NCI-H526 (cell line): ENCODE measurements at regions not wholly inside any gene's neighbourhood (a gene's known extent, or its start where the extent isn't known, plus 50 kb on each side); places are given as distances from the start of the nearest gene placed in this dataset.
A peak's percentile ranks its signal among the peaks of the same experiment; 100 is the strongest.

Experiments used
- DNase-seq, 2 experiments: peaks; one replicate each; lab custom pipeline; 2025; lab: John Stamatoyannopoulos, UW

DNA sequence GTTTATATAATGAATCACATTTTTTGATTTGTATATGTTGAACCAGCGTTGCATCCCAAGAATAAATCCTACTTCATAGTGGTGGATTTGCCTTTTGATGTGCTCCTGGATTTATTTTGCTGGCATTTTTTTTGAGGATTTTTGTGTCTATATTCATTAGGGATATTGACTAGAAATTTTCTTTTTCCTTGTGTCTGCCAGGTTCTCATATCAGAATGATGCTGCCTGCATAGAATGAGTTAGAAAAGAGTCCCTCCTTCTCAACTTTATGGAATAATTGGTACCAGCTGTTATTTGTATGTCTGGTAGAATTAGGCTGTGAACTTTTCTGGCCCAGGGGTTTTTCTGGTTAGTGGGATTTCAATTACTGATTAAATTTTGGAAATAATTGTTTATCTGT is 457.4 kb upstream of the DSEL start:
- DNase-seq = no peak

GRCh38 chr18:67969458-67969857 is 452.9 kb upstream of the DSEL start:
- DNase-seq = no peak

DNA sequence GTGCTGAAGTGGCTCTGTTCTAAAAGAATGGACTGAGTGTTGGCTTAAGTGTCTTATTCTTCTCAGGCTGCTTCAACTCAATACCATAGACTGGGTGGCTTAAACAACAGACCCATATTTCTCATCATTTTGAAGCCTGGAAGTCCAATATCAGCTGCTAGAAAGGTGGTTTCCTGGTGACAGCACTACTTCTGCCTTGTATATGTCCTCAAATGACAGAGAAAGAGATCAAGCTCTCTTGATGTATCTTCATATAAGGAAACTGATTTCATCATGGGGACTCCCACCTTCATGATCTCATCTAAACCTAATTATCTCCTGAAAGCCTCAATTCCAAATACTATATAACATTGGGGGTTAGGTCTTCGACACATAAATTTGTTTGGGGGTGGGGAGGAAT is 449.7 kb upstream of the DSEL start:
- no peak for DNase-seq

DNA sequence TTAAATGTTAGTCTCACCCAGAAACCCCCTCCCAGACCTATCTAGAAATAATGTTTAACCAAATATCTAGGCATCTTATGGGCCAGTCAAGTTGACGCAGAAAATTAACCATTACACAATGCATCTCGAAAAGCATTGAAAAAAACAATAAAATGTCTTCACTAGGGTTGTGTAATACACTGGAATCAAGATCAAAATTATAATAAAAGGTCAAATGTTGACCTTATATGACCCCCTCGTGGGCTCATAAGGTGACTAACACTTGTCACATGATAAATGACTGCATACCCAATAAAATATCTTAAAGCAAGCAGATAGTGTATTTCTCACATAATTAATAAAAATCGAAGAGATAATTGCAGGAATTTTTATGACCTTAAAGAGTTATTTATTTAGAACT is 447.9 kb upstream of the DSEL start:
- DNase-seq = no peak

DNA sequence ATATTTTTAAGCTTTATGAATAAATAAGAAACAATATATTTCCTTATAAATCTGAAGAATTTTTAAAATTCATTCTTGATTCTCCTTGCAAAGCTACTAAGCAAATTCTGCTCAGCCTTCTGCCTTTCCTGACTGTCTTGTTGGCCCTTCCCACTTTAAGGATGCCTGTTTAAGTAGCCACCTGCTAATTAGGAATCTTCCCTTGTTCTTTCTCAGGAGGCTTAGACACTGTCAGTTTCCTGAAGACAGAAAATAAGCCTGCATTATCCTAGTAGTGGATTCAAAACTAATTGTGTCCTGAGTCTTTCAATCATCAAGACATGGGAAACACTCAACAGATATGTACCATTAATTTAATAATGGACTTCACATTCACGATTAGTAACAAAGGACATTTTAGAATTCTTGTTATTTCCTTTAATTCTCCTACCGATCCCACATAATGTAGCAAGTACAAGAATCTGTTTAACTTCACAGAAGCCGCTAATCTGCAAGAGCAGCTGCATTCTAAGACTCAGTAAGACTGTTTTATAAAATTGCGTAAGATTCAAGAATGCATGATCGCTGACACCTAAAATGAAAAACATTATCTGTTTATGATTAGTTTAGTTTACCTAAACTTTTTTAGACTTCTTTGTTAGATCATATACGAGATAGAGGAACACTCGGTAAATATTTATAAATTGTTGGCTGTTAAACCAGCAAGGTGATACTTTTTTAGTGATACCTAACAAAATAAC is 445.4 kb upstream of the DSEL start:
- no peak for DNase-seq

- DNase-seq = no peak
These were observed 441.2 kb upstream of the DSEL start for GRCh38 chr18:67957684-67958083.

DNA sequence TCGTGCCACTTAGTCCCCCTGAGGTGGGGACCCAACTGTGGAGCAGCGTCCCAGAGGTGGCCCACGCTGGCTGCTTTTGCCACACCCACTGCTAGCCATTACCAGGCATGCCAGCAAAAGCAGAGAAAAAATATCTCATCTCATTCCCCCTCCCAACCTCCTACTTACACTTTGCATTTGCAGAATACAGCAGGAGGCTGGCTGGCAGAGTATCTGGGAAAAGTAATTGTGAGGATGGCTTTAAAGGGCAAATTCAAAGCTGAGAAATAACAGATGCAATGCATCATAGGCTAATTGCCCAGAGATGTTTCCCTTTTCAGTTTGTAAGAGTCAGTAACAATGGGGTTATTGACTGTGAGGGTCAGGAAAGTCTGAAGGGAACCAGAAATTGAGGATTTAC is 438.1 kb upstream of the DSEL start:
- no peak for DNase-seq

- DNase-seq = no peak
These were observed 434.6 kb upstream of the DSEL start for GRCh38 chr18:67951137-67951536.

DNA sequence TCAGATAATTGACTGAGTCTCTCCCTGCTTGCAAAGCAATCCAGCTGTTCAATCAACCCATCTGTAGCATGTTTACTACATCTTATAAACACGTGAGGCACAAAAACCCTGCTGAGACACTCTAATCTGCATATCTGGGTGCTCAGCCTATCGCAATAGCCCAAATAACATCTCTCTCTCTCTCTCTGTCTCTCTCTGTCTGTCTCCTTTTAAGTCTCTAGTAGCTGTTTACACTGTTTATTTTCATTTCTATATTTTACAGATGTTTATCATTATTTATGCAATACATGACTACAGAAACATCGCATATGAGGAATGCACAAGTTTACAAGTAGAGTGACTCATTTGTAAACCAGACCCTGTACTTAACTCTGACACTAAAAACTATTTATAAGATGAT is 422.1 kb upstream of the DSEL start:
- DNase-seq = no peak

- no peak for DNase-seq
These were observed 419.1 kb upstream of the DSEL start for GRCh38 chr18:67935638-67936037.

DNA sequence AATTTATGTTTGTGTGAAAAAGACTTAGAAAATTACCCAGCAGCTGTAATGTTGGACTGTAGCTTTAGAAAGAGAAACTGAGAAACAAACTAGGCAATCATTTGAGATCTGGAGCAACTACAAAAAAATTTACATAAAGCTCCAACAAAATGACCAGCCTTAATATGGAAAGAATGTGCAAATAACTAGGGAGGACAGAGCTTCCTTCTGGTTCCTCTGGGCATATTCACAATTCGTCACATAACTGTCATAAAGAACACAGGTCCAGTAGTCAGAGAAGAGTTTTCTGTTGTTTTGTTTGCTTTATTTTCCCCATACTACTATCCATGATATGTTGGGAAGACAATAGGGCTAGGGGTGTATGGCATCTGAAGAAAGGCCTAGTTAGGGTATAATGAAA is 416.8 kb upstream of the DSEL start:
- peak in 1 of 2 experiments; percentile 20 for DNase-seq

GRCh38 chr18:67932271-67932670 is 415.8 kb upstream of the DSEL start:
- no peak for DNase-seq

- peak; percentile 29 to 41 for DNase-seq
These were observed 410.7 kb upstream of the DSEL start for GRCh38 chr18:67926929-67927864.

- no peak for DNase-seq
These were observed 408.1 kb upstream of the DSEL start for GRCh38 chr18:67924656-67925055.

- DNase-seq = no peak
These were observed 402.8 kb upstream of the DSEL start for GRCh38 chr18:67919316-67919715.

GRCh38 chr18:67916097-67916496 is 399.6 kb upstream of the DSEL start:
- DNase-seq = no peak

DNA sequence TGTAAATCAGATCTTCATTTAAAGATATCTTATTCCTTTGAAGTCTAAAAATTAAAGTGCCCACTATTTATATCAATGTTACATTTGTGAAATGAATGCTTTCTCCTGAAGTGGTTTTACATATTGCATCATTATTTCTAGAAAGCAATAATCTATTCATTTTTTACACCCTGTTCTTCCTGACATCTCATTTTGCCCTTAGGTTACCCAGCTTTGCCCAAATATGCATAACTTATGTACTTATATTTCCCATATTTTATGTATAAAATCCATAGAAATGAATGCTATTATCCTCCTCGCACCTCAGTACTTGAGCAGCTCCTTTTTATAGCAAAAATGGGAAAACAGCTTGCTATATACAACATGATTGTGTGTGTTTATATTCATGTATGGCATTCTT is 396.5 kb upstream of the DSEL start:
- no peak for DNase-seq

GRCh38 chr18:67901573-67901972 is 385.1 kb upstream of the DSEL start:
- DNase-seq = no peak

DNA sequence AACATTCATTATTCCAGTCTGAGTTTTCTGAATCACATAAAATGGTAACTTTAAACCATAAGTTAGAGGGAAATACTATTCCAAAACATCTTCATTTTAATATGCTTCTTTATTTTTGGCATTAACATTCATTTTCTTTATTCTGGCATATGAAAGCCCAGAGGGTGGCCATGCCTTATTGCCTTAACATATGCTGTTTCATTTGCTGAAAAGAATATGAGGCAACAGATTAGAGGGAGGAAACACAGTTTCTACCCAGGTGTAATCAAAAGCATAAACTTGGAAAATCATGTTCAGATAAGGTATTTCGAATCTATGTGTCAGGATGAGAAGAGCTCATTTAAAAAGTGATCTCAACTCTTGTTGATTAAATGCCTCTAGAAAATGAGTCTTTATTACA is 379.9 kb upstream of the DSEL start:
- no peak for DNase-seq

GRCh38 chr18:67893916-67894315 is 377.4 kb upstream of the DSEL start:
- DNase-seq = no peak

GRCh38 chr18:67876871-67877270 is 360.4 kb upstream of the DSEL start:
- DNase-seq = no peak

DNA sequence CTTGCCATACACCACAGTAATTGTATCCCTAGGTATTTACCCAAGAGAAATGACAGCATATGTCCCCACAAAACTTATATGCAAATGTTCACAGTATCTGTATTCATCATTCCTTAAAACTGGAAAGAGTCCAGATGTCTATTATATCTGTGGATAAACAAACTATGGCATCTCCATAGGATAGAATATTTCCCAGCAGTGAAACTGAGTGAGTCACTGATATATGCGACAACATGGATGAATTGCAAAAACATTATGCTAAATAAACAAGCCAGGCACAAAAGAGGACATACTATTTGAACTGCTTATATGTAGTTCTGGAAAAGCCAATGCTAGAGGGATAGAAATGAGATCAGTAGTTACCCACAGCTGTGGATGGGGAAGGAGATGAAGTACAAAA is 359.4 kb upstream of the DSEL start:
- peak; percentile 37 to 45 for DNase-seq

DNA sequence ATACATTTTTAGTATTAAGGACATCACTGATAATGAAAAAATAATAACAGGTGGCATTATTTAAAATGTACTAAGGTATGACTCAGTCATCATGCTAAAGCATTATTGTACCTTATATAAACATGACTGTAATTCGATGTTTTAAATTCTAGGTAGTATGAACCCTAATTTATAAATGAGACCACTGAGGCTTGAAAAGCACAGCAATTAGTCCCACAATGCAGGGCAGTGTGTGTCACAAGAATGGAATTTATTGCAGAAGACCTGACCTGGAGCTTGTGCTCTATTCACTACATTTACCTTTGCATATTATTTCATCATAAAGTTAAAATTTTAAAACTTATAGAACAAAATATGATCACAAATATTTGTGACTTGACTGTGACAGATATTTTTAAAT is 358.5 kb upstream of the DSEL start:
- no peak for DNase-seq
